Thoracic aorta (tissue), 2 donors: ENCODE measurements at regions not wholly inside any gene's neighbourhood (a gene's known extent, or its start where the extent isn't known, plus 50 kb on each side); places are given as distances from the start of the nearest gene placed in this dataset.

Source experiments
- ATAC-seq: fragments of 150-250 bp; one replicate; pipeline ENCODE4 v1.8.0; 2017; ENCODE audit warnings: low read depth; ENCODE audit not compliant: insufficient number of reproducible peaks, low FRiP score
- DNase-seq: peaks from one replicate; pipeline ENCODE4 v3.0.0-alpha.2; 2020; ENCODE audit warnings: low spot score
- H3K27ac ChIP-seq, 2 donors: fragments of 200-600 bp; sonication (generic); 1 replicate in 1 of 2; 2 replicates in 1 of 2; pipeline ENCODE4 v1.5.1; 2016; ENCODE audit warnings: mild to moderate bottlenecking in 2 of 2, moderate library complexity in 2 of 2
- H3K27me3 ChIP-seq: fragments of 200-600 bp; sonication (generic); replicated peaks from 2 replicates; pipeline ENCODE4 v1.6.0; 2016; ENCODE audit warnings: mild to moderate bottlenecking; ENCODE audit not compliant: insufficient read depth
- H3K36me3 ChIP-seq: fragments of 200-600 bp; sonication (generic); one replicate; pipeline ENCODE4 v1.5.1; 2016
- H3K4me1 ChIP-seq, 2 donors: fragments of 200-600 bp; sonication (generic); 1 replicate in 1 of 2; 2 replicates in 1 of 2; pipeline versions ENCODE4 v1.5.1 to v1.6.0; 2016; ENCODE audit warnings: low read depth in 2 of 2, mild to moderate bottlenecking in 1 of 2; ENCODE audit not compliant: control insufficient read depth in 1 of 2
- H3K4me3 ChIP-seq: fragments of 200-600 bp; sonication (generic); 2 replicates; pipeline ENCODE4 v1.5.1; 2016; ENCODE audit warnings: mild to moderate bottlenecking
- H3K9me3 ChIP-seq: fragments of 200-600 bp; sonication (generic); 2 replicates; pipeline ENCODE4 v1.5.1; 2016
- TF ChIP-seq, protein P1 (sequence below): fragments of 200-600 bp; sonication (generic); IDR thresholded peaks from one replicate; pipeline ENCODE4 v1.5.1; 2019; ENCODE audit warnings: antibody characterized with exemption

DNA sequence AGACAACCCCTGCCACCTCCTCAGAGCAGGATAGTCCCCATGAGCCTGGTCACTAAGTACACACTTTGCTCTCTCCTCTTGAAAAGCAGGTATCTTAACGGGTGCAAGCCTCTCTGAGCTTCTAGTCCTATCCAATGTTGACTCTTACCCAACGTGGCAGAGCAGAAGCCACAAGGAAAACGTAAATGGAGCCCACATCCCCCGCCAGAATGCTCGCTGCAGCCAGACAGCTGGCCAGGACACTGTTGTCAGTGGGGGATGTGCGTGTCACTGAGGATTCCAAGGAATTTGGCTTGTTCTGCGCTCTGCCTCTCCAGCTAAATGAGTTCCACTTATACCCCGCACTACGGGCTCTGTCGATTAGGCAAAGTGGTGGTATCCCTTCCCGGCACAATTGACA, 67.8 kb upstream of the IGF1R start:
- H3K27me3 ChIP-seq: peaks cover 14% of the 10 kb centered on the region
- no peaks in the 10 kb centered on the region for H3K4me1 ChIP-seq
- no peaks in the 10 kb centered on the region for H3K36me3 ChIP-seq
- no peak for DNase-seq
- TF ChIP-seq, protein P1, sequence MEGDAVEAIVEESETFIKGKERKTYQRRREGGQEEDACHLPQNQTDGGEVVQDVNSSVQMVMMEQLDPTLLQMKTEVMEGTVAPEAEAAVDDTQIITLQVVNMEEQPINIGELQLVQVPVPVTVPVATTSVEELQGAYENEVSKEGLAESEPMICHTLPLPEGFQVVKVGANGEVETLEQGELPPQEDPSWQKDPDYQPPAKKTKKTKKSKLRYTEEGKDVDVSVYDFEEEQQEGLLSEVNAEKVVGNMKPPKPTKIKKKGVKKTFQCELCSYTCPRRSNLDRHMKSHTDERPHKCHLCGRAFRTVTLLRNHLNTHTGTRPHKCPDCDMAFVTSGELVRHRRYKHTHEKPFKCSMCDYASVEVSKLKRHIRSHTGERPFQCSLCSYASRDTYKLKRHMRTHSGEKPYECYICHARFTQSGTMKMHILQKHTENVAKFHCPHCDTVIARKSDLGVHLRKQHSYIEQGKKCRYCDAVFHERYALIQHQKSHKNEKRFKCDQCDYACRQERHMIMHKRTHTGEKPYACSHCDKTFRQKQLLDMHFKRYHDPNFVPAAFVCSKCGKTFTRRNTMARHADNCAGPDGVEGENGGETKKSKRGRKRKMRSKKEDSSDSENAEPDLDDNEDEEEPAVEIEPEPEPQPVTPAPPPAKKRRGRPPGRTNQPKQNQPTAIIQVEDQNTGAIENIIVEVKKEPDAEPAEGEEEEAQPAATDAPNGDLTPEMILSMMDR: no peak
- no peak overlapping the region for H3K4me3 ChIP-seq
- H3K27ac ChIP-seq: no peak overlapping the region
- no peaks in the 10 kb centered on the region for H3K9me3 ChIP-seq
- ATAC-seq: no peak

DNA sequence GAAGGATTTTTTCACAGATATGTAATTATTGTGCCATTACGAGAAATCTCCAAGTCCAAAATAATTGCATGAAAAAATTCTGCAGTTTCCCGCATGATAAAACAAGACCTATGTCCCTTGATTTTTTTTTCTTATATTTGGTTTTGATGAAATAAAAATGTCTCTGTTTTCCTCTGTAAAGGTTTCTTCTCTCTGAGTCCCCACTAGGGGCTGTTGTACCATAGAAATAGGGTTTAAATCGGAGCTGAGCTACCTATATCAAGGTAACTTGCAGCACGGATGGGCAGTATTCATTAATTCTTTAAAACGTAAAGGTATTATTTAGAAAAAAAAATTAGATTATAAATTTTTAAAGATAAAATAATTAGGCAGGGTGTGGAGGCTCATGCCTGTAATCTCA, 66.6 kb upstream of the IGF1R start:
- Histone ChIP-seq H3K4me3 (no peak overlapping the region), H3K27ac (no peak overlapping the region), H3K9me3 (no peaks in the 10 kb centered on the region), H3K4me1 (no peaks in the 10 kb centered on the region), H3K27me3 (peaks cover 14% of the 10 kb centered on the region), H3K36me3 (no peaks in the 10 kb centered on the region)
- TF ChIP-seq, protein P1: no peak
- ATAC-seq: no peak
- DNase-seq: no peak

DNA sequence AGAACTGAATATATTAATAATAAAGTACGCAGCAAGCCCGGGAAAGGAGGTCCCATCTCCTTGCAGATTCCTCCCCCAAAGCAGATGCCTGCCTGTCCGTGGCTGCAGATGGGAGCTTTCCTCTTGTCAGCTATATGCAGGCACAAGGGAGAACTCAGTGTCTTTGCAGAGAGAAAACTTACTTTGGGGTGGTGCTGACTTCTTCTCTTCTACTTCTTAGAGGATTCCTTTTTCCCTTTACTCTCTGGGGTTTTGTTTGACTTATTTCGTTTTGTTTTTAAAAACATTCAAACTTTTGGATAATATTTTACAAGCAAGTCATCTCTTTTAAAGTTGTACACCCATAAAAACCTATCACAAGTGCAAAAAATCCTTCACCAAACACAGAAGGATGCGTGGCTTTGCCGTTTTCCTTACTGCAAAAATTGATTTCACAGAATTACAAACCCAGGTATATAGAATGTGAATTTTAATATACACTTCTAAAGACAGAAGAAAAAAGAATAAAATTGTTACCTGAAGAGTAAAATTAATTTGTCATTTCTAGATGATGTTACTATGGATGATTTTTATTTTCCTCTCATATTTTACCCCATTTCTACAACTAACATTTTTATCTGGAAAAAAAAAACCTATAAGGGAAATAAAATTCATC, 65.3 kb upstream of the IGF1R start:
- Histone ChIP-seq H3K9me3 (no peaks in the 10 kb centered on the region), H3K36me3 (no peaks in the 10 kb centered on the region), H3K27ac (no peak overlapping the region), H3K4me3 (no peak overlapping the region), H3K27me3 (peaks cover 18% of the 10 kb centered on the region), H3K4me1 (no peaks in the 10 kb centered on the region)
- TF ChIP-seq, protein P1: no peak
- DNase-seq (no peak), ATAC-seq (no peak)

DNA sequence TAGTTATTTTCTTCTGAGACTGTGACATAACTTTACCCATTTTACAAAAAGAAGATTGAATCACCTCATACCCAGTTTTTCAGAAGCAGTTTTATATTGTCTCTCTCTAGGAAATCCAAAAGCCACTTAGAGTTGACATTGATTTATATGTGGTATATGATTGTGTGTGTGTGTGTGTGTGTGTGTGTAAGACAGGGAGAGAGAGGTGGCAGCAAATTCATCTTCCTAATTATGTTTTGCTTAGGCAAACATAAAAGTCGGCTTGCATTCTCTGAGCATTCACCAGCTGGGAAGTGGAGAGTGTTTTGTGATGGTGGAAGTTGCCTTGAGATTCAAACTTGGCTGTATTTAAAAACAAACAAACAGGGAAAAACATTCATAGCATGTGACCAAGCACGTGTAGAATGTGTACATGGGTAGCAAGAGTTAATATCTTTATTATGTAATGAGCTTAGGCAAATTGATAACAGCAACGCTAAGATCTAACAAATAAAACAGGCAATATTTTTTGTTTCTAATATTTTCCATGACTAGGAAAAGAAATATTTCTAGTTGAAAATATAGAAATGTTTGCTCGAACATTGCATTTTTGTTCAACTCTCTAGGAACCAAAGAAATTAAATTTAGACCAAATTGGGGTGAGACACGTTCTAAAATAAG, 64.4 kb upstream of the IGF1R start:
- Histone ChIP-seq H3K4me3 (no peak overlapping the region), H3K27me3 (peaks cover 18% of the 10 kb centered on the region), H3K27ac (no peak overlapping the region), H3K36me3 (no peaks in the 10 kb centered on the region), H3K4me1 (no peaks in the 10 kb centered on the region), H3K9me3 (no peaks in the 10 kb centered on the region)
- DNase-seq: no peak
- TF ChIP-seq, protein P1: no peak
- no peak for ATAC-seq

DNA sequence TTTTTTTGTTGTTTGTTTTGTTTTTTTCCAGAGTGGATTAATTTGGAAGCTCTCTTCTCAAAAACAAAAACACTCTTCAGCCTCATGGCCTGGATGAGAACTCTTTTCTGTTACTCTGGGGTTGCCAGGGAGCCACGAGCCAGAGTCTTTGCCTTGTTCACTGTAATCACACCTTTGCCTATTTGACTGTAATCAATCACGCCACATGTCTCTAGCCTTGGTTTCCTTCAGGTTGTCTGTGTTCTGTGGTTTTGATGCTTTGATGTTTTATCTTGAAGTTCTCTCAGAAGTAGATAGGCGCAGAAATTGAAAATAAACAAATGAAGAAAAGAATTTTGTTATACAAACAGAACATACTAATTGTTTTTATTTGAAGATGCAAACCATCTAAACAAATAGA, 62.3 kb upstream of the IGF1R start:
- H3K27me3 ChIP-seq: peaks cover 10% of the 10 kb centered on the region
- H3K9me3 ChIP-seq: no peaks in the 10 kb centered on the region
- TF ChIP-seq, protein P1: no peak
- ATAC-seq (no peak), DNase-seq (no peak)
- H3K4me3 ChIP-seq: no peak overlapping the region
- no peaks in the 10 kb centered on the region for H3K4me1 ChIP-seq
- H3K27ac ChIP-seq: no peak overlapping the region
- H3K36me3 ChIP-seq: no peaks in the 10 kb centered on the region
